IPS-NIHi7 (cell line): ENCODE measurements at regions not wholly inside any gene's neighbourhood (a gene's known extent, or its start where the extent isn't known, plus 50 kb on each side); places are given as distances from the start of the nearest gene placed in this dataset.

Source experiments
- DNase-seq: peaks from one replicate; pipeline ENCODE4 v3.0.0; 2012; ENCODE audit warnings: mixed read lengths; ENCODE audit errors: extremely low spot score

- no peak for DNase-seq
These were observed 73.9 kb downstream of the FOXD1 start for GRCh38 chr5:73374520-73375190.

GRCh38 chr5:73373814-73374510 lies 74.6 kb downstream of the FOXD1 start:
- DNase-seq = no peak

GRCh38 chr5:73370640-73371583 lies 77.7 kb downstream of the FOXD1 start:
- peak; percentile 50 for DNase-seq

GRCh38 chr5:73370095-73370494 lies 78.5 kb downstream of the FOXD1 start:
- no peak for DNase-seq

DNA sequence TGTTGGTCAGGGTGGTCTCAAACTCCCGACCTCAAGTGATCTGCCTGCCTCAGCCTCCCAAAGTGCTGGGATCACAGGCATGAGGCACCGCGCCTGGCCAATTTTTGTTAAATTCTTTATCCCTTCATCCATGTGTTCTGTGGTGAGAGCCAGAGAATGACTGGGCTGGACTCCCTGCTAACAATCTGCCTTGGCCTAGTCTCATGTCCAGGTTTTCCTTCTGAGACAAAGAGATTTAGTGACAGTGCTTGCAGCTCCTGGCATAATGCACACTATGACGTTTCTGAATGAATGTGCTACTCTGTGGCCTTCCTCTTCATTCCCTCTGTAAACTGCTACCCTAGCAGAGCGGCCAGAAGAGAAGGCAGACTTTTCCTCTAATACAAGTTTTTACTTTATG lies 79.3 kb downstream of the FOXD1 start:
- DNase-seq = no peak

- DNase-seq = no peak
These were observed 80.9 kb downstream of the FOXD1 start for GRCh38 chr5:73367650-73368049.

- DNase-seq = no peak
These were observed 82.4 kb downstream of the FOXD1 start for GRCh38 chr5:73365990-73366667.

DNA sequence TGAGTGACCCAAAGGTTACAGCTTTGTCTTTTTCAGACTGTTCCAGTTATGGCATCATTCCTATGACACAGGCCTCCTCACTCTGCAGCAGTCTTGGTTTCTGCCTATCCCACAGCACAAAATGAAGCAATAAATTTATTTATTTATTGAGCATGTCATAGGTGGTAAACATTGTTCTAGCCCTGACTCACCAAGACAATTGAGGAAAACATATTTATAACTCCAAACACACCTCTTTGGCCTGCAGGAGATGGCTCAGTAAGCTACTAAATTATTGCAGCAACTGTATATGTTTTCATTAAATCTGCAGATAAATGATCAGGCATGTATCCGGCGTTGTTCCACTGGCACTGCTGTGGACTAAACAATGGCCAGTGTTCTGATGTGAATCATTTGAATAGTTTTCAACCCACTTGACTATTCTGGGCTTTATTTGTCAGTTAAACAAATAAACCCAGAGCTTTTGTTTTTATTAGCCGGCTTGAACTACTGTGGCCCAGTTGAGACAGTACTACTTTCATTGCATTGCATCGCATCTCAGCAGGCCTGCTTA lies 83.2 kb downstream of the FOXD1 start:
- DNase-seq = no peak

DNA sequence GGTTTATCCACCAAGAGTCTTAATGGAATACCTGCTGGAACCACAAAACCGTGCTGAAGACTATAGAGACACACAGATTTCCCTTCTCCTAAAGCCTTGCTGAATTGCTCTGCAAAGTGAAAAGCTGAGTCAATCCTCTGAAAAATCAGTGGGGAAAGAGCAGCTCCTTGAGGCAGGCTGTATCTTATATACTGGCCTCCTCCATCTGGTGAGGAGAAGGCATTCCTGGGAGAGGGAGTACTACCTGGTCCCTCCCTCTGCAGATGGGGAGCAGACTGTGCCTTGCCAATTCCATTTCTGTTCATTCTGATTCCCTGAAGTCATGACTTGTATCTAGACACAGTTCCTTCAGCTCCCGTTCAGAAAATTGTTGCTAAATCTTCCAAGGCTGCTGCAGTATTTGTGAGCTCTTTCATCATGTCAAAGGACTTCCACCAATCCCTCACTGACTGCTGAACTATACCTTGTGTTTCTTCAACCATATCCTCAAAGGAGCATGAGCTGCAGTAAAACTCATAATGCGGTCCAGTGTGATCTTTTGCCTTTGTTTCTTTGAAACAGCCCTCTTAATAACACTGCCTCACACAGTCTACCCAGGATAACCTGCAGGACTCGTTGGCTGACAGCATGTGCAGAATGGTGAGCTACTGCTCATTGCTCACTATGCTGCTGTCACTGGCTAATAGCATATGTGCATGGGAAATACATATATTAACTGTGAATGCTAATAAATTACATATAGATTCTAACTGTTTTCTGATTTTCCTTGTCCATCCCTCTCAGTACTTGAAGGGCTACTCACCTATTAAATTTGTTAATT lies 84.5 kb downstream of the FOXD1 start:
- DNase-seq = no peak

- no peak for DNase-seq
These were observed 89.2 kb downstream of the FOXD1 start for GRCh38 chr5:73359395-73359794.

DNA sequence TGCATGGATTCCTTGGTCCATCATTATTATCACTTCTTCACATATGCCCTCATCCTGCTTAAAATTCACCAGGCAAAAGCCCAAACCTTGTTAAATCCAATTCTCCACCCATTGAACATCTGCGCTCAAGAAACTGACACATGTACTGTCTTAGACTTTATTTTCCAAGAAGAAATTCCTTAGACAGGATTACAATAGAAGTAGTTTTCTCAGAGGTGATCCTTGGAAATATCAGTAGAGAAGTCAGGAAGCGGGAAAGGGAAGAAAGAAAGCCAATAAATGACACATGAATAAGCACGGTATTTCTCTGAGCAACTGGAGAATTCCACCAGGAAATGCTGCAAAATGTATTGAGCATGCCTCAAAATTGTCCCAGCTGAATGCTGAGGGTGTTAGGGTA lies 90.2 kb downstream of the FOXD1 start:
- no peak for DNase-seq

DNA sequence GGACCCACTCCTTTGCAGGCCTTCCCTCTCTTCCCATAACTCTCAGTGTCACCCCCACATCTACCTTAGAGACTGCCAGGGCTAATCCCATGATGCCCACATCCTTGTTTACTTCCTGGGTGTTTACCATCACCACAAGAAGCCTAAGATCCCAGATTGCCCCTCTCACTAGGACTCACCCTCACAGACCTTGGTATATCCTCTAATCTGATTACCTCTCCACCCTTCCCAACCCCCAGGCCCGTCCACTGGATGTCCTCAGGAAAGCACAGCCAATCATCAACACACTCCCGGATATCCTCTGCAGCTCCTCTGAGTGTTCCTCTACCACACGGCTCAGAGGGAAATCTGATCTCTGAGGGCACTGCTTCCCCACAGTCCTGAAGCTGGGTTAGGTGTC lies 91.0 kb downstream of the FOXD1 start:
- DNase-seq = no peak

GRCh38 chr5:73355108-73355507 lies 93.5 kb downstream of the FOXD1 start:
- DNase-seq = no peak

DNA sequence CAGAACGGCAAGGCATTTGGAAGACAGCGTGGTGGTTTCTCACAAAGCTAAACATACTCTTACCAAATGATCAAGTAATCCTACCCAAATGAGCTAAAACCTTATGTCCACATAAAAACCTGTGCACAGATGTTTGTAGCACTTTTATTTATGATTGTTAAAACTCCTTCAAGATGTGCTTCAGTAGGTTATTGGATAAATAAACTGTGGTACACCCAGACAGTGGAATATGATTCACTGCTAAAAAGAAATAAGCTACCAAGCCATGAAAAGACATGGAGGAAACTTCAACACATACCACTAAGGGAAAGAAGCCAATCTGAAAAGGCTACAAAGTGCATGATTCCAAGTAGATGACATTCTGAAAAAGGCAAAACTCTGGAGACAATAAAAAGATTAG lies 94.2 kb downstream of the FOXD1 start:
- no peak for DNase-seq

DNA sequence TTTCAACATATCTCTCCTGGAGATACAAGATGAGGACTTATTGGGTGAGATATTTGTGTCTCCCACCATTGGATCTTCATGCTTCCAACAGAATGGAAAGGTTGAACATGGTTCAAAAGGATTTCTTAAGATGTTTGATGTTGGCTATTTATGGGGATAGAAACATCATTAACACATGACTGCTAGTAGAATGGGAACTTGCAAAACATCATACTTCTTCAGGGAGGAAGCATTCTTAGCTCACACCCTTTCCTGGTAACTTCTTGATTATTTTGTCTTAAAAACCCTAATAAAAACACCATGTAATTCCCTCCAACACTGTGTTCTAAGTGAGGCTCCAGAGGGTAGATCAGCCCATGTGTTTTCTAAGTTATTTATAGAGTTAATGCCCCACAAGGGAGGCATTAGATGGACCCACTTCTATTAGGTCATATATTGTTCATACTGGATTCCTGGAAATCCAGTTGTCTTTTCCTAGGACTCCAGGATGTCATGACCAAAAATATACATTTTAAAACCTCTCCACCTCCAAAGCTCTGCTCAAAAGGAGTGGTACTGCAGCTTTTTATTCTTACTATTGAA lies 95.8 kb downstream of the FOXD1 start:
- DNase-seq = no peak

- no peak for DNase-seq
These were observed 96.3 kb downstream of the FOXD1 start for GRCh38 chr5:73352243-73352642.

DNA sequence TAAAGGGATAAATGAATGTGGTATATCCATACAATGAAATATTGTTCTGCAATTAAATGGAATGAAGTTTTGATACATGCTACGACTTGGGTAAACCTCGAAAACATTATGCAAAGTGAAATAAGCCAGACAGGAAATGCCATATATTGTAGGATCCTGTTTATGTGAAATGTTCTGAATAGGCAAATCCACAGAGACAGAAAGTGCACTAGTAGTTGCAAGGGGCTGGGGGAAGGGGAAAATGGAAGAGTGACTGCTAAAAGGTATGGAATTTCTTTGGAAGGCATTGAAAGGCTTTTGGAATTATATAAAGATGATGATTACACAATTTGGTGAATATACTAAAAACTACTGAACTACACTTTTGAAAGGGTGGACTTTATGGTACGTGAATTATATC lies 97.0 kb downstream of the FOXD1 start:
- no peak for DNase-seq

DNA sequence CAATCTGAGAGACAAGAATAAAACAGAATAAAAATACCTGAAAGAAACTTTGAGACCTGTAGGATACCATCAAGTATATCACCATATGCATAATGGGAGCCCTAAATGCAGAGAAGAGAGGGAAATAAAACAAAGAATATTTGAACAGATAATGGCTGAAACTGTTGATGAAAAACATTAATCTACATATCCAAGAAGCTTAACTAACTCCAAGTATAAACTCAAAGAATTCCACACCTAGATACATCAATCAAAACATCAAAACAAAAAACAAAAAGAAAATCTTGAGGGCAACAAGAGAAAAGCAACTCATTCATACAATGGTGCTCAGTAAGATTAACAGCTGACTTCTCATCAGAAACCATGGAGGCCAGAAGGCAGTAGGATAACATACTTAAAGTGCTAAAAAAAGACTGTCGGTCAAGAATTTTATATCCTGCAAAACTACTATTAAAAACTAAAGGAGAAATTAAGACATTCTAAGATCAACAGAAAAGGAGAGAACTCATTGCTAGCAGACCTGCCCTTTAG lies 101.6 kb downstream of the FOXD1 start:
- no peak for DNase-seq

GRCh38 chr5:73344835-73345234 lies 103.7 kb downstream of the FOXD1 start:
- no peak for DNase-seq

- DNase-seq = no peak
These were observed 108.9 kb downstream of the FOXD1 start for GRCh38 chr5:73339711-73340110.
